OCI-LY1 (cell line): ENCODE measurements at regions not wholly inside any gene's neighbourhood (a gene's known extent, or its start where the extent isn't known, plus 50 kb on each side); places are given as distances from the start of the nearest gene placed in this dataset.

Experiments
- H2AFZ ChIP-seq: fragments of 200-600 bp; sonication (generic), shearing (Covaris generic); 2 replicates; pipeline ENCODE4 v1.6.0; 2014; ENCODE audit warnings: antibody characterized with exemption, mild to moderate bottlenecking, low read length
- H3F3A ChIP-seq: fragments of 200-600 bp; sonication (generic), shearing (Covaris generic); 2 replicates; pipeline ENCODE4 v1.6.0; 2014; ENCODE audit warnings: mild to moderate bottlenecking, antibody characterized with exemption, low read length, moderate library complexity; ENCODE audit not compliant: insufficient read depth
- H3K27ac ChIP-seq: fragments of 200-600 bp; sonication (generic); 2 replicates; pipeline ENCODE4 v1.5.1; 2014; ENCODE audit warnings: low read length, mixed run types, mild to moderate bottlenecking, low read depth; ENCODE audit not compliant: poor library complexity, severe bottlenecking
- H3K27me3 ChIP-seq: fragments of 200-600 bp; sonication (generic); 2 replicates; pipeline ENCODE4 v1.6.0; 2014; ENCODE audit warnings: antibody characterized with exemption, mild to moderate bottlenecking, low read length, moderate library complexity; ENCODE audit not compliant: insufficient read depth
- H3K36me3 ChIP-seq: fragments of 200-600 bp; sonication (generic); 2 replicates; pipeline ENCODE4 v1.6.1; 2014; ENCODE audit warnings: mild to moderate bottlenecking, antibody characterized with exemption, low read length, moderate library complexity, mixed read lengths; ENCODE audit not compliant: insufficient read depth
- H3K4me1 ChIP-seq: fragments of 200-600 bp; sonication (generic); 2 replicates; pipeline ENCODE4 v1.5.1; 2014; ENCODE audit warnings: mild to moderate bottlenecking, low read length, moderate library complexity; ENCODE audit not compliant: insufficient read depth, severe bottlenecking
- H3K4me2 ChIP-seq: fragments of 200-600 bp; sonication (generic), shearing (Covaris generic); 2 replicates; pipeline ENCODE4 v1.6.1; 2014; ENCODE audit warnings: low read length
- H3K4me3 ChIP-seq: fragments of 200-600 bp; sonication (generic); 2 replicates; pipeline ENCODE4 v1.5.1; 2014; ENCODE audit warnings: low read length, low read depth, mild to moderate bottlenecking, mixed read lengths; ENCODE audit not compliant: poor library complexity, severe bottlenecking
- H3K79me2 ChIP-seq: fragments of 200-600 bp; shearing (Covaris generic); 2 replicates; pipeline ENCODE4 v1.6.1; 2016; ENCODE audit warnings: mixed run types, low read length, mixed read lengths; ENCODE audit not compliant: insufficient read depth
- H3K9ac ChIP-seq: fragments of 200-600 bp; sonication (generic), shearing (Covaris generic); 2 replicates; pipeline ENCODE4 v1.6.1; 2014; ENCODE audit warnings: mild to moderate bottlenecking, low read length, mixed read lengths
- H3K9me2 ChIP-seq: fragments of 200-600 bp; sonication (generic), shearing (Covaris generic); 2 replicates; pipeline ENCODE4 v1.6.1; 2014; ENCODE audit warnings: low read depth, mild to moderate bottlenecking, low read length, mixed read lengths
- H3K9me3 ChIP-seq: fragments of 200-600 bp; shearing (Covaris generic); 2 replicates; pipeline ENCODE4 v1.6.1; 2014; ENCODE audit warnings: low read length, mixed read lengths
- H4K20me1 ChIP-seq: fragments of 200-600 bp; sonication (generic), shearing (Covaris generic); 2 replicates; pipeline ENCODE4 v1.6.0; 2016; ENCODE audit warnings: mild to moderate bottlenecking, low read length; ENCODE audit not compliant: insufficient read depth
- EZH2 ChIP-seq: fragments of 200-600 bp; sonication (generic), shearing (Covaris generic); IDR thresholded peaks from 2 replicates; pipeline ENCODE4 v1.8.0; 2017; ENCODE audit warnings: borderline replicate concordance, mixed run types, mild to moderate bottlenecking, antibody characterized with exemption, low read length, moderate library complexity, mixed read lengths
- TF ChIP-seq, protein P1 (sequence below): fragments of 200-600 bp; sonication (generic), shearing (Covaris generic); IDR thresholded peaks from 2 replicates; pipeline ENCODE4 v1.5.1; 2017; ENCODE audit warnings: mild to moderate bottlenecking, antibody characterized with exemption, low read length, moderate library complexity, mixed read lengths

GRCh38 chr14:86838363-86838762, 1154.6 kb downstream of the GALC start:
- Histone ChIP-seq H4K20me1 (no peaks in the 10 kb centered on the region), H3K27ac (no peak overlapping the region), H3K36me3 (no peaks in the 10 kb centered on the region), H2AFZ (no peak overlapping the region; the same call in 1 of the 2 replicates), H3K4me3 (no peak overlapping the region), H3K9ac (no peak overlapping the region), H3K9me2 (no peaks in the 10 kb centered on the region), H3K79me2 (no peaks in the 10 kb centered on the region), H3K9me3 (no peaks in the 10 kb centered on the region), H3F3A (no peaks in the 10 kb centered on the region), H3K4me1 (no peaks in the 10 kb centered on the region), H3K27me3 (no peaks in the 10 kb centered on the region), H3K4me2 (no peak overlapping the region)
- TF ChIP-seq, protein P1, sequence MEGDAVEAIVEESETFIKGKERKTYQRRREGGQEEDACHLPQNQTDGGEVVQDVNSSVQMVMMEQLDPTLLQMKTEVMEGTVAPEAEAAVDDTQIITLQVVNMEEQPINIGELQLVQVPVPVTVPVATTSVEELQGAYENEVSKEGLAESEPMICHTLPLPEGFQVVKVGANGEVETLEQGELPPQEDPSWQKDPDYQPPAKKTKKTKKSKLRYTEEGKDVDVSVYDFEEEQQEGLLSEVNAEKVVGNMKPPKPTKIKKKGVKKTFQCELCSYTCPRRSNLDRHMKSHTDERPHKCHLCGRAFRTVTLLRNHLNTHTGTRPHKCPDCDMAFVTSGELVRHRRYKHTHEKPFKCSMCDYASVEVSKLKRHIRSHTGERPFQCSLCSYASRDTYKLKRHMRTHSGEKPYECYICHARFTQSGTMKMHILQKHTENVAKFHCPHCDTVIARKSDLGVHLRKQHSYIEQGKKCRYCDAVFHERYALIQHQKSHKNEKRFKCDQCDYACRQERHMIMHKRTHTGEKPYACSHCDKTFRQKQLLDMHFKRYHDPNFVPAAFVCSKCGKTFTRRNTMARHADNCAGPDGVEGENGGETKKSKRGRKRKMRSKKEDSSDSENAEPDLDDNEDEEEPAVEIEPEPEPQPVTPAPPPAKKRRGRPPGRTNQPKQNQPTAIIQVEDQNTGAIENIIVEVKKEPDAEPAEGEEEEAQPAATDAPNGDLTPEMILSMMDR: no peak
- no peak for TF ChIP-seq EZH2

- Histone ChIP-seq H3K79me2 (no peaks in the 10 kb centered on the region), H3K4me3 (no peak overlapping the region), H3K36me3 (no peaks in the 10 kb centered on the region), H3K4me2 (no peak overlapping the region), H3K4me1 (no peaks in the 10 kb centered on the region), H3K27me3 (no peaks in the 10 kb centered on the region), H3K9me3 (no peaks in the 10 kb centered on the region), H3K9me2 (no peaks in the 10 kb centered on the region), H2AFZ (no peak overlapping the region), H3K27ac (no peak overlapping the region), H3F3A (0 out of 2 replicates have a peak, but pooled peaks cover 4% of the 10 kb centered on the region), H4K20me1 (no peaks in the 10 kb centered on the region), H3K9ac (no peak overlapping the region)
- TF ChIP-seq, protein P1: no peak
- TF ChIP-seq EZH2: no peak
These were observed 1166.3 kb downstream of the GALC start for GRCh38 chr14:86826661-86827060.

GRCh38 chr14:86824167-86824566, 1168.8 kb downstream of the GALC start:
- no peak overlapping the region for H3K9ac ChIP-seq
- no peaks in the 10 kb centered on the region for H3K79me2 ChIP-seq
- H3F3A ChIP-seq: no peaks in the 10 kb centered on the region
- no peak overlapping the region for H2AFZ ChIP-seq
- H3K9me3 ChIP-seq: no peaks in the 10 kb centered on the region
- no peaks in the 10 kb centered on the region for H3K36me3 ChIP-seq
- no peak overlapping the region for H3K4me2 ChIP-seq
- no peaks in the 10 kb centered on the region for H3K4me1 ChIP-seq
- no peaks in the 10 kb centered on the region for H3K27me3 ChIP-seq
- TF ChIP-seq, protein P1: no peak
- TF ChIP-seq EZH2: no peak
- no peak overlapping the region for H3K4me3 ChIP-seq
- H4K20me1 ChIP-seq: no peaks in the 10 kb centered on the region
- no peak overlapping the region for H3K27ac ChIP-seq
- no peaks in the 10 kb centered on the region for H3K9me2 ChIP-seq
